Endothelial cell (in vitro differentiated cells): ENCODE measurements at regions not wholly inside any gene's neighbourhood (a gene's known extent, or its start where the extent isn't known, plus 50 kb on each side); places are given as distances from the start of the nearest gene placed in this dataset.
A peak's percentile ranks its signal among the peaks of the same experiment; 100 is the strongest.

ENCODE experiments used
- DNase-seq: peaks from one replicate; pipeline ENCODE4 v3.0.0; 2021; ENCODE audit warnings: low spot score
- H3K27ac Mint-ChIP-seq: one replicate; pipeline ENCODE4 v1.8.0; 2021; ENCODE audit warnings: mixed read lengths, inconsistent platforms; ENCODE audit not compliant: unreplicated experiment
- H3K27me3 Mint-ChIP-seq: one replicate; pipeline ENCODE4 v1.8.0; 2021; ENCODE audit warnings: mild to moderate bottlenecking, moderate library complexity, mixed read lengths, inconsistent platforms; ENCODE audit not compliant: unreplicated experiment
- H3K36me3 Mint-ChIP-seq: one replicate; pipeline ENCODE4 v1.8.0; 2021; ENCODE audit warnings: mild to moderate bottlenecking, low read depth, mixed read lengths, inconsistent platforms; ENCODE audit not compliant: unreplicated experiment
- H3K4me1 Mint-ChIP-seq: one replicate; pipeline ENCODE4 v1.8.0; 2021; ENCODE audit warnings: mild to moderate bottlenecking, mixed read lengths, inconsistent platforms; ENCODE audit not compliant: unreplicated experiment
- H3K4me3 Mint-ChIP-seq: one replicate; pipeline ENCODE4 v1.8.0; 2021; ENCODE audit warnings: mild to moderate bottlenecking, mixed read lengths, inconsistent platforms; ENCODE audit not compliant: unreplicated experiment
- H3K9me3 Mint-ChIP-seq: one replicate; pipeline ENCODE4 v1.8.0; 2021; ENCODE audit warnings: mixed read lengths, inconsistent platforms; ENCODE audit not compliant: unreplicated experiment
- CTCF ChIP-seq: fragments of 200-600 bp; sonication (generic); IDR thresholded peaks from one replicate; pipeline ENCODE4 v1.5.0; 2021; ENCODE audit warnings: antibody characterized with exemption; ENCODE audit not compliant: unreplicated experiment

- no peaks in the 10 kb centered on the region for H3K36me3 Mint-ChIP-seq
- peaks cover 26% of the 10 kb centered on the region for H3K4me1 Mint-ChIP-seq
- H3K27ac Mint-ChIP-seq = peak overlapping the region; percentile 88
- H3K4me3 Mint-ChIP-seq = peak overlapping the region; percentile 26
- peak; percentile 47 for DNase-seq
- no peaks in the 10 kb centered on the region for H3K9me3 Mint-ChIP-seq
- H3K27me3 Mint-ChIP-seq = peaks cover 7% of the 10 kb centered on the region
- TF ChIP-seq CTCF = no peak
These were observed 100.5 kb upstream of the FOXA2 start for GRCh38 chr20:22684763-22685443.

GRCh38 chr20:22686097-22686496 is 101.7 kb upstream of the FOXA2 start:
- no peak overlapping the region for H3K27ac Mint-ChIP-seq
- no peaks in the 10 kb centered on the region for H3K36me3 Mint-ChIP-seq
- H3K4me3 Mint-ChIP-seq = no peak overlapping the region
- peaks cover 7% of the 10 kb centered on the region for H3K27me3 Mint-ChIP-seq
- H3K4me1 Mint-ChIP-seq = peaks cover 29% of the 10 kb centered on the region
- H3K9me3 Mint-ChIP-seq = no peaks in the 10 kb centered on the region
- TF ChIP-seq CTCF = no peak
- peak; percentile 47 for DNase-seq

- H3K4me3 Mint-ChIP-seq = no peak overlapping the region
- H3K27me3 Mint-ChIP-seq = peaks cover 7% of the 10 kb centered on the region
- TF ChIP-seq CTCF = no peak
- no peaks in the 10 kb centered on the region for H3K9me3 Mint-ChIP-seq
- DNase-seq = no peak
- no peaks in the 10 kb centered on the region for H3K36me3 Mint-ChIP-seq
- H3K27ac Mint-ChIP-seq = no peak overlapping the region
- peaks cover 33% of the 10 kb centered on the region for H3K4me1 Mint-ChIP-seq
These were observed 103.4 kb upstream of the FOXA2 start for GRCh38 chr20:22687676-22688349.

GRCh38 chr20:22688485-22688884 is 104.1 kb upstream of the FOXA2 start:
- Mint-ChIP-seq H3K27ac (no peak overlapping the region), H3K9me3 (no peaks in the 10 kb centered on the region), H3K36me3 (no peaks in the 10 kb centered on the region), H3K4me3 (no peak overlapping the region), H3K4me1 (peaks cover 33% of the 10 kb centered on the region), H3K27me3 (peaks cover 7% of the 10 kb centered on the region)
- DNase-seq = no peak
- no peak for TF ChIP-seq CTCF

GRCh38 chr20:22689266-22689665 is 104.9 kb upstream of the FOXA2 start:
- no peak for DNase-seq
- Mint-ChIP-seq H3K27me3 (peaks cover 7% of the 10 kb centered on the region), H3K4me3 (no peak overlapping the region), H3K27ac (no peak overlapping the region), H3K36me3 (no peaks in the 10 kb centered on the region), H3K4me1 (peaks cover 31% of the 10 kb centered on the region), H3K9me3 (no peaks in the 10 kb centered on the region)
- TF ChIP-seq CTCF = no peak
